NCI-H1092 (cell line): ENCODE measurements at regions not wholly inside any gene's neighbourhood (a gene's known extent, or its start where the extent isn't known, plus 50 kb on each side); places are given as distances from the start of the nearest gene placed in this dataset.
A peak's percentile ranks its signal among the peaks of the same experiment; 100 is the strongest.

Experiments
- DNase-seq: peaks from one replicate; lab custom pipeline; 2025; lab: John Stamatoyannopoulos, UW

- peak; percentile 25 for DNase-seq
Measured at GRCh38 chr1:110765640-110766335, 91.0 kb upstream of the KCNA3 start.

GRCh38 chr1:110763149-110763548 lies 88.4 kb upstream of the KCNA3 start:
- no peak for DNase-seq

GRCh38 chr1:110760321-110760720 lies 85.6 kb upstream of the KCNA3 start:
- no peak for DNase-seq

GRCh38 chr1:110756506-110756905 lies 81.8 kb upstream of the KCNA3 start:
- peak; percentile 85 for DNase-seq

- DNase-seq = no peak
Measured at GRCh38 chr1:110752941-110753725, 78.4 kb upstream of the KCNA3 start.

GRCh38 chr1:110750562-110750961 lies 75.8 kb upstream of the KCNA3 start:
- DNase-seq = no peak

GRCh38 chr1:110749960-110750359 lies 75.2 kb upstream of the KCNA3 start:
- peak; percentile 17 for DNase-seq

GRCh38 chr1:110746644-110747259 lies 72.0 kb upstream of the KCNA3 start:
- no peak for DNase-seq

- no peak for DNase-seq
Measured at GRCh38 chr1:110743397-110743796, 68.7 kb upstream of the KCNA3 start.

- no peak for DNase-seq
Measured at GRCh38 chr1:110736900-110737605, 62.3 kb upstream of the KCNA3 start.

- DNase-seq = peak; percentile 76
Measured at GRCh38 chr1:110734133-110734680, 59.5 kb upstream of the KCNA3 start.

GRCh38 chr1:110731529-110731928 lies 56.8 kb upstream of the KCNA3 start:
- no peak for DNase-seq

GRCh38 chr1:110728388-110729001 lies 53.8 kb upstream of the KCNA3 start:
- DNase-seq = no peak

- no peak for DNase-seq
Measured at GRCh38 chr1:110727246-110727645, 52.5 kb upstream of the KCNA3 start.

- no peak for DNase-seq
Measured at GRCh38 chr1:110726755-110727154, 52.0 kb upstream of the KCNA3 start.
